ENCODE measurements at regions not wholly inside any gene's neighbourhood (a gene's known extent, or its start where the extent isn't known, plus 50 kb on each side); places are given as distances from the start of the nearest gene placed in this dataset.

- no peaks in the 10 kb centered on the region for H4K20me1 ChIP-seq (replicated peaks in 1 of 2; ENCODE audit: control insufficient read depth in 1 of 2, insufficient read depth in 2 of 2, low read length in 2 of 2)
- peak; percentile 77 for FAIRE-seq
Measured at GRCh38 chr14:53306267-53306721, 153.2 kb upstream of the DDHD1 start.

More at GRCh38 chr14:53306267-53306721, 153.2 kb upstream of the DDHD1 start:
- H3K4me3 ChIP-seq (ENCODE audit: extremely low read depth in 1 of 4, insufficient read depth in 2 of 4, low read depth in 3 of 4, low read length in 4 of 4), result no peak overlapping the region
- 36% methylated on average over 11 of the region's 11 CpGs; no CpG with 5 or more reads in 1 of the 2 experiments for WGBS, 2 experiments (ENCODE audit: extremely low coverage in 1 of 2, insufficient coverage in 1 of 2, insufficient read length in 1 of 2, insufficient replicate concordance in 2 of 2, low coverage in 1 of 2, low lambda C conversion rate in 2 of 2, missing lambda C conversion rate in 1 of 2)
- H3K9me3 ChIP-seq (ENCODE audit: insufficient read depth in 2 of 2, low read depth in 1 of 2, low read length in 1 of 2), result no peaks in the 10 kb centered on the region; a peak in 1 of 4 replicates
- no peak overlapping the region for H3K23ac ChIP-seq (ENCODE audit: insufficient read length)
- no peak overlapping the region for H2BK15ac ChIP-seq (ENCODE audit: low read length)
- H3K4me2 ChIP-seq (ENCODE audit: insufficient read depth in 1 of 2, low read depth in 2 of 2, low read length in 2 of 2), result no peak overlapping the region
- no peak overlapping the region for H4K5ac ChIP-seq (ENCODE audit: insufficient read length, low read depth, low read length)
- POLR2A ChIA-PET (ENCODE audit: partially characterized antibody), result interaction anchor here (1.5 kb wide), 1 partner anchor 50 kb away, joined by 6 read pairs; no protein-coding TSS in a partner anchor
- H3K79me1 ChIP-seq (ENCODE audit: low read depth, low read length), result no peaks in the 10 kb centered on the region
- no peaks in the 10 kb centered on the region for H3K27me3 ChIP-seq (replicated peaks in 1 of 4; ENCODE audit: control insufficient read depth in 3 of 4, extremely low read depth in 1 of 4, insufficient read depth in 3 of 4, low read length in 3 of 4)
- no peak overlapping the region for H2BK20ac ChIP-seq (ENCODE audit: low read length)
- H3K4ac ChIP-seq (replicated peaks; ENCODE audit: insufficient read length, low read depth, low read length), result no peak overlapping the region
- H3K9ac ChIP-seq (replicated peaks in 1 of 4; ENCODE audit: extremely low read depth in 1 of 4, low read depth in 3 of 4, low read length in 3 of 4), result no peak overlapping the region
- H3K14ac ChIP-seq (ENCODE audit: insufficient read length), result no peak overlapping the region
- H4K91ac ChIP-seq (replicated peaks; ENCODE audit: insufficient read length, low read length), result no peak overlapping the region
- no peaks in the 10 kb centered on the region for H3K79me2 ChIP-seq (ENCODE audit: control insufficient read depth in 1 of 2, insufficient read depth in 2 of 2, low read length in 2 of 2)
- no peaks in the 10 kb centered on the region for H3K4me1 ChIP-seq (replicated peaks in 1 of 4; ENCODE audit: control insufficient read depth in 3 of 4, insufficient read depth in 4 of 4, low read length in 3 of 4)
- H3K27ac ChIP-seq (ENCODE audit: low read depth, low read length), result no peak overlapping the region
- H3K23me2 ChIP-seq (ENCODE audit: low read depth, low read length), result no peaks in the 10 kb centered on the region
- no peak overlapping the region for H3K18ac ChIP-seq (ENCODE audit: extremely low read depth, low read length)
- H3K56ac ChIP-seq (replicated peaks; ENCODE audit: insufficient read length, low read depth, low read length), result no peak overlapping the region
- no peak overlapping the region for H4K8ac ChIP-seq (ENCODE audit: extremely low read depth, insufficient read depth, low read length)
- CTCF ChIA-PET (ENCODE audit: partially characterized antibody), result interaction anchor here (0.7 to 4.8 kb wide), 22 partner anchors 10 to 1023 kb away, joined by 3 to 49 read pairs (median 4); no protein-coding TSS in a partner anchor
- no peak overlapping the region for H2AK5ac ChIP-seq (ENCODE audit: low read depth, low read length)
- peak; percentile 36 to 72 (median 68) for TF ChIP-seq CTCF (IDR thresholded peaks at IDR 0.05; ENCODE audit: control extremely low read depth in 1 of 3, insufficient read depth in 1 of 3, low read depth in 1 of 3, low read length in 3 of 3)
- no peak for TF ChIP-seq NANOG (IDR thresholded peaks at IDR 0.05; ENCODE audit: insufficient read depth, low read depth, low read length, poor library complexity, severe bottlenecking)
- 0 out of 2 replicates have a peak, but pooled peaks have one; percentile 25 for TF ChIP-seq KDM5A (IDR thresholded peaks at IDR 0.05; ENCODE audit: low read length)
- TF ChIP-seq RAD21 (IDR thresholded peaks at IDR 0.05 in 1 of 2, conservative IDR thresholded peaks at IDR 0.05 in 1 of 2; ENCODE audit: low read depth in 2 of 2, low read length in 2 of 2), result peak; percentile 87 to 92
- H2BK5ac ChIP-seq (ENCODE audit: low read depth, low read length), result no peak overlapping the region
- H2AFZ ChIP-seq (ENCODE audit: low read length), result peak overlapping the region; percentile 90; the same call in 1 of the 2 replicates
- H3K36me3 ChIP-seq (ENCODE audit: control insufficient read depth in 2 of 4, insufficient read depth in 4 of 4, low read length in 3 of 4), result no peaks in the 10 kb centered on the region
- peak; percentile 7 to 61 for DNase-seq (ENCODE audit: low read depth in 1 of 2, low spot score in 2 of 2)
- H2BK12ac ChIP-seq (ENCODE audit: low read depth, low read length), result no peak overlapping the region
- no peak overlapping the region for H2BK120ac ChIP-seq (replicated peaks; ENCODE audit: low read depth, low read length)

Measured in H1 (cell line).